IPS DF 6.9 (cell line): ENCODE measurements at regions not wholly inside any gene's neighbourhood (a gene's known extent, or its start where the extent isn't known, plus 50 kb on each side); places are given as distances from the start of the nearest gene placed in this dataset.

Source experiments
- DNase-seq: peaks from one replicate; pipeline ENCODE4 v3.0.0-alpha.2; 2013; ENCODE audit warnings: low read depth, low spot score
- H3K27ac ChIP-seq: one replicate; pipeline ENCODE4 v1.5.1; 2013; ENCODE audit warnings: low read length, control low read depth
- H3K27me3 ChIP-seq: 2 replicates; pipeline ENCODE4 v1.6.1; 2013; ENCODE audit warnings: mild to moderate bottlenecking, low read length; ENCODE audit not compliant: control insufficient read depth, insufficient read depth
- H3K36me3 ChIP-seq: 2 replicates; pipeline ENCODE4 v1.6.1; 2013; ENCODE audit warnings: low read length; ENCODE audit not compliant: control insufficient read depth, insufficient read depth
- H3K4me1 ChIP-seq: 2 replicates; pipeline ENCODE4 v1.6.1; 2013; ENCODE audit warnings: low read length; ENCODE audit not compliant: control insufficient read depth, insufficient read depth
- H3K4me3 ChIP-seq: 2 replicates; pipeline ENCODE4 v1.5.1; 2013; ENCODE audit warnings: mild to moderate bottlenecking, low read length
- H3K9me3 ChIP-seq: 2 replicates; pipeline ENCODE4 v1.6.1; 2013; ENCODE audit warnings: low read length, inconsistent platforms; ENCODE audit not compliant: control insufficient read depth, insufficient read depth
- WGBS: extraction: QIAGEN DNeasy Blood & Tissue Kit; methylation state at CpG from one replicate; pipeline ENCODE4 v1.1.7; 2013; ENCODE audit warnings: mixed read lengths, missing lambda C conversion rate; ENCODE audit not compliant: insufficient read length, insufficient coverage; 5-methylcytosine and 5-hydroxymethylcytosine counted together

DNA sequence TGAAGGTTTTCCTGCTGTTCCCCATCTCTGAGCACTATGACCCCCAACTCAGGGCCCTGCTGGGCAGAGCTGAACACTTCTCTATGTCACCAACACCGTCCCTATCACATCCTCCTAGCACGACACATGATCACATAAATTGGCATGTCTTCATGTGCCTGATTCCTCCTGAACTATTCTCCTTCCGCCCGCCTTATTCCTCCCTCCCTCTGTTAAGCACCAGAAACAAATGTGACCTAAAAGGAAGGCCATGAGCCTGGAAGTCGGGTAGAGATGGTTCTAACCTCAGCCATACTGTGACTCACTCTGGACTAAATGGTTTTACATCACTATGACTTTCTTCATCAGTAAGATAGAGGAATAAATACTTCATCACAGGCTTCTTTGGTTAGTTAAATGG lies 80.8 kb upstream of the DYNLRB2 start:
- no peaks in the 10 kb centered on the region for H3K4me1 ChIP-seq
- no peak overlapping the region for H3K4me3 ChIP-seq
- no peaks in the 10 kb centered on the region for H3K9me3 ChIP-seq
- no peaks in the 10 kb centered on the region for H3K36me3 ChIP-seq
- H3K27me3 ChIP-seq: no peaks in the 10 kb centered on the region
- no CpG with 5 or more reads among the region's 5 CpGs for WGBS
- no peak for DNase-seq
- no peak overlapping the region for H3K27ac ChIP-seq

DNA sequence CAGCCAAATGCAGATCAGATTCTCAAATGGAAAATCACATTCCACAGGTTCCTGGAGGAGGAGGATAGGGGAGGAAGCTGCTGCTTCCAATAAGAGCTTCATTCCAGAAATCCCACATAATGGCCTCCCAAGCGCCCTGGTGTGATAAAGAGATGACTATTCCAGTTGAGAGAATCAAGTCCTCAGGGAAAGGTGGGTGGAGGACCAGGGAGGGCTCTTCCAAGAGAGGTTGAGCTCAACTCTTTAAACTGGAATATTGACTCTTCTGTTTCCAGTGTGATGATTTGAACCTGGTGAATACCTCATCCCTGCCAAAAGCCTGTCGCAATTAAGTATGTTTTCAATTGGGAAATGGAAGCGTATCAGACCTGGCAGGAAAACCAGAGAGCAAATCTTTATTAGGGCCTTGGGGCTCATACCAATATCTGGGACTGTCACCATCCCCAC lies 81.4 kb upstream of the DYNLRB2 start:
- Histone ChIP-seq H3K27ac (no peak overlapping the region), H3K9me3 (no peaks in the 10 kb centered on the region), H3K4me3 (no peak overlapping the region), H3K4me1 (no peaks in the 10 kb centered on the region), H3K27me3 (no peaks in the 10 kb centered on the region), H3K36me3 (no peaks in the 10 kb centered on the region)
- WGBS: no CpG with 5 or more reads among the region's 3 CpGs
- no peak for DNase-seq

DNA sequence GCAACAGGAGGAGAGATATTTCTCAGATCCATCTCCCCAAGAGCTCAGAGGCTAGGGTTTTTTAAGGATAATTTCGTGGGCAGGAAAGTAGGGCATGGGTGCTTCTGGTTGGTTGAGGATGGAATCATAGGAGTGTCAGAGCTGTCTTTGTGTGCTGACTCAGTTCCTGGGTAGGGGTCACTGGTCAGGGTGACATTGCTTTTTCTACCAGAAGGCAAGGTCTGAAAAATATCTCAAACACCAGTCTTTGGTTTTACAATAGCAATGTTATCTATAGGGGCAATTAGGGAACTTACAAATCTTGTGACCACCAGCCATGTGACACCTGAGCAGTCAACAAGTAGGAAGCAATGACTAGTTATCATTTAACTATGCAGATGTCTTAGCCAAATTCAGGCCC lies 82.9 kb upstream of the DYNLRB2 start:
- Histone ChIP-seq H3K9me3 (no peaks in the 10 kb centered on the region), H3K4me3 (no peak overlapping the region), H3K27me3 (no peaks in the 10 kb centered on the region), H3K4me1 (no peaks in the 10 kb centered on the region), H3K36me3 (no peaks in the 10 kb centered on the region), H3K27ac (no peak overlapping the region)
- DNase-seq: no peak
- no CpG with 5 or more reads among the region's 1 CpG for WGBS

DNA sequence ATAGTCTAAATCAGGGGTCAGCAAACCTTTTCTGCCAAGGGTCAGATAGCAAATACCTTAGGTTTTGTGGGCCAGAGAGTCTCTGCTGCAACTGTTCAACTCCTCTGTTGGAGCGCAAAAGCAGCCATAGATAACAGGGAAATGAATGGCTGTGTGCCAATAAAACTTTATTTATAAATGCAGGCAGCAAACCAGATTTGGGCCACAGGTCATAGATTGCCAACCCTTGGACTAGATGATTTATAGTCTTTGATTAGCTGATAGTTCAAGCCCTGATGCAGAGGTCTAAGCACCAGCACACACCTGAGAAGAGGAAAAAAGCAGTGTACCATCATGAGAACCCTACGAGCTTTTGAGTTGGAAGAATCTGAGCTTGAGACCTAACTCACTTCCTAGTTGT lies 86.0 kb upstream of the DYNLRB2 start:
- Histone ChIP-seq H3K4me3 (no peak overlapping the region), H3K27ac (no peak overlapping the region), H3K27me3 (no peaks in the 10 kb centered on the region), H3K4me1 (no peaks in the 10 kb centered on the region), H3K36me3 (no peaks in the 10 kb centered on the region), H3K9me3 (no peaks in the 10 kb centered on the region)
- DNase-seq: no peak
- no CpG with 5 or more reads among the region's 2 CpGs for WGBS

DNA sequence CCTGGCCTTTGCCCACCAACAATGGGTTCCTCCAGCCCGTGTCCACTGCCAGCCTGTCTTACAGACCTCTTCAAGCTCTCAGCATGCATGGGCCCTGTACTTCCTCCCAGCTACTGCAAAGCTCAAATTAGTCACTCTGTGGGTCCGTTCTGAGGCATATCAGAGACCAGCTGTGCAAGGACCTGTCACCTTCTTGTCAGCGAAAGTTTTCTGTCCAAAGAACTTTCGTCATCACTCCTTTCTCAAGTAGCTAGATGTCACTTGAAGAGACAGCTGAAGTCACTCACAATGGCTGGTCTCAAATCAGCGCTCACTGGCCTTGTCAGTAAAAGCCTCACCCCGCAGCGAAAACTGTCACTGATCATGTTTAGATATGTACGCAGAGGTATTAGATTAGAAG lies 91.4 kb upstream of the DYNLRB2 start:
- Histone ChIP-seq H3K4me1 (no peaks in the 10 kb centered on the region), H3K9me3 (no peaks in the 10 kb centered on the region), H3K36me3 (no peaks in the 10 kb centered on the region), H3K27me3 (no peaks in the 10 kb centered on the region), H3K4me3 (no peak overlapping the region), H3K27ac (no peak overlapping the region)
- WGBS: no CpG with 5 or more reads among the region's 8 CpGs
- no peak for DNase-seq

DNA sequence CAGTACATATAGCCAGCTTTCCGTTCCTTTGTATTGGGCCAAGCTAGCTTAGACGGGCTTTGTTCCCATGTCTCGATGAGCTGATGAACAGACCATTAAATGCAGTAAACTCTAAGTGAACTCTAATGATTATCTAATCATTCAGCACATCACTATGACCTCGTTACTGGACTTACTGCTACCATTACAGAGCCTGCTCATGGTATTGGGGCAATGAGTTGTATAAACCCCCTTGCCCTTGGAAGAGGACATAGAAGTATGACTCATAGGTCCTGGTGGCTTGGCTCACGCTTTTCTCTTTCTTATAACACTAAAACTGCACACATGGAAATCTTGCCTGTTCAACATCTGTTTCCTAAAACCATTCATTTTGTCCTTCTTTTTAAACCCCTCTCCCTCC lies 93.6 kb upstream of the DYNLRB2 start:
- no CpG with 5 or more reads among the region's 5 CpGs for WGBS
- H3K9me3 ChIP-seq: no peaks in the 10 kb centered on the region
- no peak for DNase-seq

DNA sequence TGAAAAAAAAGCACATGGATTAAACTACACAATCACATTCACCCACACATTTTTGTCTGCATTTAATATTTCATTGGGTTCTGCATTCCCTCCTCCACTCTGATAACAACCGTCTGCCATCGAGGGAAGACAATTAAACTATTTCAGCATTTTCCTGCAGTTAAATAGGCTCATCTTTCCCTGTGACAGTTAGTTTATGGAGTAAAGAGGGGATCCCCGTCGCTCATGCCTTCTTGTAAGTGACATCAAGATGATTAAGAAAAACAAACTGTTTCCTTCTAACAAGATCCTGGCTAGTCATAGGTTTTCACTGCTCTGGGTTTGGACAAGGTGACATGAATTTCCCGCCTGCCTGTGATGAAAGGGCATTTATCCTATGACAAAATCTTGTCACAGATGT lies 98.0 kb upstream of the DYNLRB2 start:
- Histone ChIP-seq H3K4me1 (no peaks in the 10 kb centered on the region), H3K36me3 (no peaks in the 10 kb centered on the region), H3K27ac (no peak overlapping the region), H3K4me3 (no peak overlapping the region), H3K9me3 (no peaks in the 10 kb centered on the region), H3K27me3 (no peaks in the 10 kb centered on the region)
- no CpG with 5 or more reads among the region's 5 CpGs for WGBS
- no peak for DNase-seq

More for the DNA sequence above, 93.6 kb upstream of the DYNLRB2 start:
- no peaks in the 10 kb centered on the region for H3K27me3 ChIP-seq
- H3K4me1 ChIP-seq: no peaks in the 10 kb centered on the region
- no peaks in the 10 kb centered on the region for H3K36me3 ChIP-seq
- no peak overlapping the region for H3K27ac ChIP-seq
- no peak overlapping the region for H3K4me3 ChIP-seq

DNA sequence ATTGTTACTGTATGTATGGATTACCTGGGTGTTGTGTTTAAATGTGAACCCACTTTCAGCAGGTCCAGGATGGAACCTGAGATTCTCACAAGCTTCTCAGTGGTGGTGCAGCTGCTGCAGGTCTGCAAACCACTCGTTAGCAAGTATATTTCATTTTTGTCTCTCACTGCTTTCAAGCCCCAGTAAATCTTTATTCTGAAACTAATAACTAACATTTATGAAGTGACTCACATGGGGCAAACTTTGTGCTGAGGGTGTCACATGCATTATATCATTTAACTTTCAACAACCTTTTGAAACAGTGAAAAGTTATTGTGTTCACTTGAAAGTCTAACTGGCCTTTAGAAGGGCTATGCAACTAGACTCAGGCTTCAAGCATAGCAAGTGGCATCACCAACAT lies 98.9 kb upstream of the DYNLRB2 start:
- Histone ChIP-seq H3K36me3 (no peaks in the 10 kb centered on the region), H3K27me3 (no peaks in the 10 kb centered on the region), H3K27ac (no peak overlapping the region), H3K4me1 (no peaks in the 10 kb centered on the region), H3K9me3 (no peaks in the 10 kb centered on the region), H3K4me3 (no peak overlapping the region)
- WGBS: no CpG with 5 or more reads among the region's 1 CpG
- no peak for DNase-seq

DNA sequence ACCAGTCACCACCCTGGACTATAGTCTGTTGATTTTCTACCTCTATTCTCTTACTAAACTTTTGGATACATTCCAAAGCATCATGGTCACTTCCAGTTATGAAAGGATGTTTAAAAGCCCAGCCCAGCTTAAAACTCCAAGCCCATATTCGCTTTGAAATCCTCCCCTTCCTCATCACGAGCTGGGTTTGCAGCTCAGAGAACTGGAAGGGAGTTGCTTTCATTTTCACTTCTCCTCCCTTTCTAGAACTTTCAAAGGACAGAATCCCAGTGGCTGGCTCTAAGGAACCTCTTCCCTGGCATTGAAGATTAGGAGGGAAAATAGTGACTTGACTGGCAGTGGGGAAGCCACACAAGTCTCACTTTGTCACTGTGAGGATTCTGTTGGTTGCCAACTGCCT lies 100.1 kb upstream of the DYNLRB2 start:
- Histone ChIP-seq H3K27me3 (no peaks in the 10 kb centered on the region), H3K4me3 (no peak overlapping the region), H3K4me1 (no peaks in the 10 kb centered on the region), H3K9me3 (no peaks in the 10 kb centered on the region), H3K36me3 (no peaks in the 10 kb centered on the region), H3K27ac (no peak overlapping the region)
- no CpG with 5 or more reads among the region's 2 CpGs for WGBS
- DNase-seq: no peak

DNA sequence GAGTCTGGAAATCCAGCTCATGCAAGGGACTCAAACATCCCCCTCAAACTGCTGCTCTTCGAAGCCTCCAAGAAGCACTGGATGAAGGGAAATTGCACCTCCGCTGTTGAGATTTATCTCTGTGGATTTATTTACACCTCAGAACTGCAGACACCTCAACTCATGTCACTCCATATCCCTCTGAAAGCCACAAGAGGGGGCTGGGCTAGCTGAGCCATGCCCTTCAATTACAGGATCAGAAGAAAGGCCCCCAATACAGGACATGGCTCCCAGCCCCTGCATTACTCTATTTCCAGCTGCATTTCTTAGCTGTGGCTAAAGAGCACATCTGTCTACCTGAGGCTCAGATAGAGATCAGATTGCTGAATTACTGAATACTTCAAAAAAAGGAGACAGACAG lies 103.1 kb upstream of the DYNLRB2 start:
- WGBS: no CpG with 5 or more reads among the region's 2 CpGs
- Histone ChIP-seq H3K9me3 (no peaks in the 10 kb centered on the region), H3K4me1 (no peaks in the 10 kb centered on the region)

DNA sequence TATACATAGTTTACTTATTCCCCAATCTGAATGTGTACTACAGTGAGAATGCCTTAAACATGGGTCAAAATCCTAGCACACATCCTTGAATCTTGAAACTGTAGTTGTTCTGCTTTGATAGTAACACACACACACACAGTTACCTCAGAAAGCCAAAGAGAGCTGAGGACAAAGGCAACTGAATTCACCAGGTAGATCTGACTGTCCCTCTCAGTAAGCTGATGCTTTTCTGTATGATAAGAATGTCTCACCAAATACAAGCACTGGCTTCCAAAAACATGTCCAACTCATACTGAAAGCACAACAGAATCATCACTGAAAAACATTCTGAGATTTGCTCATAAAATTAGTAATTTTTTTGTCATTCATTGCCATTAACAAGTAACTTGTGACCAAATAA lies 104.3 kb upstream of the DYNLRB2 start:
- no peak for DNase-seq
- no peak overlapping the region for H3K4me3 ChIP-seq
- H3K27ac ChIP-seq: no peak overlapping the region
- H3K27me3 ChIP-seq: no peaks in the 10 kb centered on the region
- no peaks in the 10 kb centered on the region for H3K9me3 ChIP-seq
- no peaks in the 10 kb centered on the region for H3K36me3 ChIP-seq
- no peaks in the 10 kb centered on the region for H3K4me1 ChIP-seq

More for the DNA sequence above, 103.1 kb upstream of the DYNLRB2 start:
- no peak overlapping the region for H3K27ac ChIP-seq
- no peak for DNase-seq
- no peaks in the 10 kb centered on the region for H3K27me3 ChIP-seq
- H3K4me3 ChIP-seq: no peak overlapping the region
- no peaks in the 10 kb centered on the region for H3K36me3 ChIP-seq
